Lung microvascular endothelial cell (primary cell): ENCODE measurements at regions not wholly inside any gene's neighbourhood (a gene's known extent, or its start where the extent isn't known, plus 50 kb on each side); places are given as distances from the start of the nearest gene placed in this dataset.
"Not testable (repeated sequence)": the region's sequence is repeated elsewhere in the genome, so short reads cannot be mapped to it uniquely, and the experiment has no call there.

Experiments used
- DNase-seq, 2 donors: peaks; one replicate each; pipeline versions ENCODE4 v3.0.0 to v3.0.0-alpha.2; 2010; ENCODE audit warnings: low read depth in 2 of 2

DNA sequence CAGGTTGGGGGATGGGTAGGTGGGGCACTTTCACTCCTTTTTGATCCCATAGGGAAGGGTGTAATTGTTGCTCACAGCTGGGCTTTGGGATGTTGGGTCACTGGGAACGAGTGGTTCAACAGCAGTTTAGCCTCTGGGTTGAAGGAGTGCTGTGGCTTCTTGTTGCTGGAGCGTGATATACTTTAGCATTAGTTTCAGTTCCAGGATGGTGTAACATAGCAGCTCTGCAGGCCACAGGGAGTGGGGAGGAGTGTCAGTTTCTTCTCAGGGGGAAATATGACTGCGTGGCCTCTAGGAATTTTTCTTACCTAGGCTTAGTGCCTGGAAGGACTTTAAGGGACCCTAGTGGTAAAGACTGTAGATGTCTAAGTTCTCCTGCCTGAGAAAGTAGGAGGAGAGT lies 1105.3 kb upstream of the TMPRSS15 start:
- no peak for DNase-seq

DNA sequence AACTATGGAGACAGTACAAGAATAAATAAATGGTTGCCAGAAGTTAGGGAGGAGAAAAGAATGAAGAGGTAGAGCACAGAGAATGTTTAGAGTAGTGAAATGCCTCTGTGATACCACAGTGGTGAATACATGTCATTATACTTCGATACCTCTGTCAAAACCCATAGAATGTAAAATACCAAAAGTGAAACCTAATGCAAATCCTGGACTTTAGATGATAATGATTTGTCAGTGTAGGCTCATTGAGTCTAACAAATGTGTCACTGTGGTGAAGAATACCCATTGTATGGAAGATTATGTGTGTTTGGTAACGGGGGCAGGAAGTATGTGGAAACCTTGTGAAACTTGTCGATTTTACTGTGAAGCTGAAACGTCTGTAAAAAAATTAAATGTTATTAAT lies 1106.5 kb upstream of the TMPRSS15 start:
- no peak for DNase-seq

DNA sequence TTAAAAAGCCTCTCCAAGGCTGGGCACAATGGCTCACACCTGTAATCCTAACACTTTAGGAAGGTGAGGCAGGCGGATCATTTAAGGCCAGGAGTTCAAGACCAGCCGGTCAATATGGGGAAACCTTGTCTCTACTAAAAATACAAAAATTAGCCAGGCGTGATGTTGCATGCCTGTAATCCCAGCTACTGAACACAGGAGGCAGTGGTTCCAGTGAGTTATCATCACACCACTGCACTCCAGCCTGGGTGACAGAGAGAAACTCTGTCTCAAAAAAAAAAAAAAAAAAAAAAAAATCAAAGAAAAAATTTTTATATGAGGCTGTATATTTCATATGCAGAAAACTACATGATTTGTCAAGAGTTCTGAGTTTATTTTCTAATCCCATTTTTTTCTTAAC lies 1107.1 kb upstream of the TMPRSS15 start:
- DNase-seq = no peak

DNA sequence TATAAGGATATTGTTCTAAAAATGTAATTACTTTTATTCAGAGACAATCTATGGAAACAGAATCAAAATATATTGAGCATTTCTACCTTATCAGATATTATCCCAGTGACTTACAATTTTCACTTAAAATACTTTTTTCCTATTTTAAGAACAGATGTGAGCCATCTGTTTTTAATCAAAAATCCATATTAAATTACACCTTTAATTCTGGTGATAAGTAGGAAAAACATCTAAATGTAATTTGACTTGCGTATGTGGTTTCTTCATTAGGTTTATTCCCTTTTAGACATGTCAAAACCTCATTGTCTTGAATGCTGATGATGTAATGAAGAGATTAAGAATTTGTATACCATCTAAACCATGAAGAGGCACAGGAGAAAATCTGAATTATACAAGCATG lies 1118.8 kb upstream of the TMPRSS15 start:
- no peak for DNase-seq

DNA sequence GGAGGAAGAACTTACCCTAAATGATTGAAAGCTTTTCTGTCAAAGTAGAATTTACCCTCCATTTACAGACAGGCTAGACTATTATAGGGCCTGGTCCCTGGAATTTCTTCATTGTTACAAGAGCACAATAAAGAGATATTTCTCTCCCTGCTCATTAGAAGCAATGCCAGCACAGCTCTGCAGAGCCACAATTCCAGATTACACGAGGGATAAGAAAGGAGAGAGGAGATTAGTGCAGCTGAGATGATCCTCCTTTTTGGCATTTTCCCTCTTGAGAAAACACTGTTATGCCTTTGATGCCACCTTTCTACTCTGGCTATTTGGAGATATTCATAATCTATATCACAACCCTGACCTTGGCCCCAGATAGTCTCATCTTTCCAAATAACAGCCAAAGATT lies 1119.5 kb upstream of the TMPRSS15 start:
- no peak for DNase-seq

DNA sequence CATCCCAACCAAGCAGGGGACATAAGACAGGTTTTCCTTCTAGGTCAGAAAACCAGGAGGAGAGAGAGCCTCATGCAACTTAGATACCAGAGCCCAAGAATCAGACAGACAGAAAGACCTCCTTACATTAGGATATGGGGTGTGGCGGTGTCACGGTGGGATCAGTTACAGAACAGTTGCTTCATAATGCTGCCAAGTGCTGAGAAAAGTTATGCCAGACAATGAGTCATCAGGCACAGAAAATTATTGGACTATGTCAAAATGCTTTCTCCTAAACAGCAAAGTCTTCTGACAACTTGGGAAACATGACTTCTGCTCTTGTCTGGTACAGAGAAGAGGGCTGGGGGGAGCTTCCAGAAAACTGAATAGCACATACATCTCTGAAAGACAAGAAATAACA lies 1120.2 kb upstream of the TMPRSS15 start:
- DNase-seq = no peak

DNA sequence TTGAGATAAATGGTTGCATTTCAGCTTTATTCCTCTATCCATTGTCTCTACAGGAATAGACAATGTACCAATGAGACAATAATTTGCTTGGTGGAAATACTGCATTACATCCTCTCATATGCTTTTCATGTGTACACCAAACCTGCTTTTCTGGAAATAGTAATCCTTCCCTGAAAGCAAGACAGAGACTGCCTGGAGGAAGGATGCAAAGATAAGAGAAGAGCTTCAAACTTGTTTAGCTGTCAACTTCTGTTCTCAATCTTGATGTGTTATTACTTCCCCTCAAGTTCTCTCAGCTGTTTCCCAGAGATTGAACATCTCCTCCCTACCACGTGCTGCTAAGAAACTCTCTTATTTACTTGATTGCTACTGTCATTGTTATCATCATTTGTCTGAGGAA lies 1125.4 kb upstream of the TMPRSS15 start:
- no peak for DNase-seq

DNA sequence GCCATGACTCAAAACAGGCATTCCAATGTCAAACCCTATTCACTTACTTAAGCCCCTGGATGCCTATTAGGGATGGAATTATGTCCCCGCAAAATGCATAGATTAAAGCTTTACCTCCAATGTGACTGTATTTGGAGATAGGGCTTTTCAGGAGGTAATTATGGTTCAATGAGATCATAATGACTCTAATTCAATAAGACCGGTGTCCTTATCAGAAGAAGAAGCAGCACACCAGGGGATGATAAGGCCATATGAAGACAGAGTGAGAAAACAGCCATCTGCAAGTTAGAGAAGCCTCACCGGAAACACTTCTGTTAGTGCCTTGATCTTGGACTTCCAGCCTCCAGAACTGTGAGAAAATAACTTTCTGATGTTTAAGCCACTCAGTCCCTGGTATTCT lies 1131.8 kb upstream of the TMPRSS15 start:
- no peak for DNase-seq

DNA sequence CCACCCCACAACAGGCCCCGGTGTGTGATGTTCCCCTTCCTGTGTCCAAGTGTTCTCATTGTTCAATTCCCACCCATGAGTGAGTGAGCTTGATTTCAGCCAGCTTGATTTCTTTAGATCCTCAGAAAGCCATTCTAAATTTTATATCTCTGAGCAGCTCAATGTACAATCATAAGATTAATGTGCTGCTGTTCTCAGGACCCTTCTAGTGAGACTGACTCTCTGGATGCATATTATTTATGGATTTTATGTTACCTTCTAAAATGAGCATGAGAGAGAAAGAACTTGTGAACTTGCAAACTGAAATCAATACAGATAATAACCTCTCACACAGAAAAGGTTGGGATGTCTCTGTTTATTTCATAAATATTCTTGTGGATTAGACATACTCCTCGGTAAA lies 1133.5 kb upstream of the TMPRSS15 start:
- no peak for DNase-seq

DNA sequence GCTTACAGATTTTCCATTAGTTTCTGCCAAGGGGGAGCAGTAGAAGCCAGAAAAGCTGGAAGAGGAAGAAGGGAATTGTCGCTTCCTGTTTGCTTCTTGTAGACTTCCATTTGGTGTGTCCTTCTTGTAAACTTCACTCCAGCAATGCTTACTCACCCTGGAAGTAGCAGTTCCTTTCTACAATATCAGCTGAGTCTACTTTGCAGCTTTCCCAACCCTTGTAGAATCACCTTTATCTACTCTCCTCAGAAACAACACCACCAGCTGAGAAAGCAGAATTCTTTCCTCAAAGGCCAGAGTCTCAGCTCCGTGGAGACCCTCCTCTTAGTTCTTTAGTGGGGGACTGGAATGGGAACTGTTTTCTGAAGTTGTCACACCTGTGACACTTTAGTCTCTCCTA lies 1136.7 kb upstream of the TMPRSS15 start:
- DNase-seq = no peak

DNA sequence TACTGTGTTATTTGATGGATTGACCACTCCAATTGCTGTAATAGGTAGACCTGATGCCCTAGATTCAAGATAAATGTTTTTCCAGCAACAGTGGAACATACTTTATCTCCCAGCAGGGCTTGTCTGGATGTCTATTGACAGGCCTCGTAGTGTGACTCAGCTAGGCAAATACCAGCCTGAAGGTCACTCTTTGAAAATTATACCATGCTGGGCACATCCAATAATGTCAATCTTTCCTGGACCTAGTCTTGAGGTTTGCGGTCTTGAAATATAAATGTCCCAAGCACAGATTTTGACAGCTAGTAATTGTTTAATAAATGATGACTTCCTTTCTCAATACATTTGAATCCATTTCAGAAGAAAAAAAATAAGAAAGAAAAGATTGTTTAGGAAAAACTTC lies 1138.0 kb upstream of the TMPRSS15 start:
- no peak for DNase-seq

DNA sequence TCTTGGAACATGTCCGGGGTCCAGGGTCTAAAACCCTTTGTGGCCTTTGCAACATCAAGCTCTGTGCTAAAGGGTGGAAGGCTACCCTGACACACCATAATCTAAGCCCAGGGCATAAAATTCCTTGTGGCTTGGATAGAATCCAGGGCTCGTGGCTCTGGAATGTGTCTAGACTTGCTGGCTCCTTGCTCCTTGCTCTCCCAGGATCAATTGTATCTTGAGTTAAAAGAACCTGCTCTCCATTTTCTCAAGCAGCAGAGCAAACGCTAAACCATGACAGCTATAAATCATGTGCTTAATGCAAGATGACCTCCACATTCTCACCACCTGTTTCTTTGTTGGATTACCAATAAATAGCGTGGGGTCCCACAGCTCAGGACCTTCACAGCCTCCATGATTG lies 1140.9 kb upstream of the TMPRSS15 start:
- not testable (repeated sequence) for DNase-seq

DNA sequence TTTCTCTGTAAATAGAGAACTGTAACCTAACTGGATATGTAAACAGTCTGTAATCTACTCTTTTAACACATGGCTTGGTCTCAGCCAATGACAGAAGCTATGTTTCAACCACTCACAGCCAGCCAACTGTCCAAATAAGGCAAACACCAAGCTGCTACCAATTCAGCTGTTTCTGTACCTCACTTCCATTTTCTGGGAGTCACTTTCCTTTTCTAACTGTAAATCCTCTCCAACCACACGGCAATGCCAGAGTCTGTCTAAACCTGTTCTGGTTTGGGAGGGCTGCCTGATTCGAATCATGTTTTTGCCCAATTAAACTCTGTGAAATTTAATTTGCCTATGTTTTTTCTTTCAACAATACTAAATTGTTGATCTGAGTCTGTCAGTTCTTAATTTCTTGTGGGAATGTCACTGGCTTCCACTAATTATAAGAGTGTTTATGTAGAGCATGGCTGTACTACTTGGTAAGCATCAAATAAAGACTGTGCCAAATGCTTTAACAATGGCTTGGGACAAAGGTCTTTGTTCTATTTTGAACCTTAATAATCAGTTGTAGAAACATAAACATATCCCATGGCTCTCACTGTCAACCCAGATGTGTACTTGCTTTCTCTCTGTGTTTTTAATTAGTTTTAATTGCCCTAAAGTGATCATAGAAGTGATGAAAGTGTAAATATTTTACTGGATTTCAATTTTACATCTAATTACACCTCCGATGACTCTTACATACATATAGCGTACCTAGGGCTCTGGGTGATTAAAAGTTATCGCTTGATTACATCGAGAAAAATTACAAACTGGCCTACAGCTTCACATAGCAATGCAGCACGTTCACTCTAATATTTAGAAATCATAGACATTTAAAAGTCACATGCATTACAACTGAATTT lies 1144.6 kb upstream of the TMPRSS15 start:
- no peak for DNase-seq

DNA sequence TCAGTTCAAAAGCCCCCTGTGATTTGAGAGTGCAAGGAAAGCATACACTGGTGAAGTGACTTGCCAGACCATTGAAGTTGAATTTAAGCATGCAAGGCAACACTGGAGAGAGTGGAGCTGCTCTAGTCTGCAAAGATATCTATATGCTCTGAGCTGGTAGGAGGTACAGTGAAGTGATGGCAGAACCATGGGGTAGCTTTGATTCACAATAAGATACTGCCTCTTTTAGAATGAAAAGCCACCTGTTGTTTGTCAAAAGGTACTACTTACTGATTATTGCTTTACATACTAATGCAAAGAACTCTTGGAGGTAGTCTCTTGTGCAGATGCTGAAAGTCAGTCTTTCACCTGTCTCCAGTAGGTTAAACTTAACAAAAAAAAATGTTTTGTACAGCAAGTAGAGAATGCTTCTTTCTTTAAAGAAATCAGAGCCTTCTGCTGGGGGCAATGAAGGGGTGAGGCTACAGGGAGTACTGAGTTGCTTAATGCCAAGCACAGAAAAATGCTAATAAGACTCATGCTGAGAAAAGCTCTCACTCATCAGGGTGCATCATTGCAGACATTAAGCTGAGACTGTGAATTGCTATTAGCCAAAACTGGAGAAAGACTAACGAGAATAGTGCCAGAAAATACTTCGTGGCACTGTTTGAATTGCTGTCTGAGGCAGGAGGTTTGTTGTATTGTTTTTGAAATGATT lies 1150.5 kb upstream of the TMPRSS15 start:
- DNase-seq = no peak

DNA sequence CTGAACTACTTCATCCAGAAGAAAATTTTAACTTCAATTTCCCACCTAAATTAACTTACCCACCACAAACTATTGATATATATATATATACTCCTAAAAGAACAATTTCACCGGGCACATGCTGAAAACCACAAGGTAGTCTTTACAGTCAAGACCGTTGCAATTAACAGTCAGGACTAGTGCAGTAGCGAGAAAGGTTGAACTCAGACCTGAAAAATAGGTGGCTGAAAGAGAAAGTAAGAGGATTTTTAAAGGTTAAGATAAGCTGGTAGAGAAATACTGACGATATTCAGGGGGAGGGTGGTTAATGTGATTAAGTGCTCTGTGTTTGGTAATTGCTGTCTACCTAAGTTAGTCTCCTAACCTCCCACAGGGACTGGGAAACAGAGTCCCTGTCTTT lies 1153.5 kb upstream of the TMPRSS15 start:
- DNase-seq = no peak

DNA sequence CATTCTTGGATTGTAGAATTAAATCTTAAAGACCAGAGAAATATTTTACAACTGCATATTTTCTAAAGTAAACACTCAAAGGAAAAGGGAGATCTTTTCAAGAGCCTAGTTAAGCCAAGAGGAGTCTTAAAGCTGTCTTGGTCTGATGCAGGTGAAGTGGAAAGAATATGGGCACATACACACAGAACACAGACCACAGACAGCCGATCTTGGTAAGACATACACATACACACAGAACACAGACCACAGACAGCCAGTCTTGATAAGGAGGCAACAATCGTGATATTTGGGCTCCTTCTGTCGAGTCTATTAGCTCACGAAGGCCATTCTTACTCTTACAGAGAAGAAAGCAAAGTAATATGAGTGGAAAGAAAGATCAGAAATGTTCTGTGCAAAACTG lies 1153.9 kb upstream of the TMPRSS15 start:
- DNase-seq = no peak

DNA sequence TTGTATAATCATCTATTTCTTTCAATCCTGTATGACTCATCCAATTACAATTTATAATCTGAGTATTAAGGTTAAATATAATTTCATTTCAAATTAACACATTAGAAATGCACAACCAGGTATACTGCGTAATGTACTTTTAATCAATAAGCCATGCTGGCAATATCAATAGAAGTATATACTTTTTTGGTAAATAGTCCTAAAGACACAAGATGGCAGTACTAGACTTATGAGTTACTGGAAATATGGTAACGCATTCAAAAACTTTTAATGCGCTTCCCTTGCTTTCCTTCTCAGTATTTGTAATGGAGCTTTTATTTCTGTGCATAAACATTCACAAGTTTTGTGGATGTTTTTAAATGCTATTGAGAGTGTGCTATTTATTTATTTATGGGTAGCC lies 1162.0 kb upstream of the TMPRSS15 start:
- DNase-seq = no peak

DNA sequence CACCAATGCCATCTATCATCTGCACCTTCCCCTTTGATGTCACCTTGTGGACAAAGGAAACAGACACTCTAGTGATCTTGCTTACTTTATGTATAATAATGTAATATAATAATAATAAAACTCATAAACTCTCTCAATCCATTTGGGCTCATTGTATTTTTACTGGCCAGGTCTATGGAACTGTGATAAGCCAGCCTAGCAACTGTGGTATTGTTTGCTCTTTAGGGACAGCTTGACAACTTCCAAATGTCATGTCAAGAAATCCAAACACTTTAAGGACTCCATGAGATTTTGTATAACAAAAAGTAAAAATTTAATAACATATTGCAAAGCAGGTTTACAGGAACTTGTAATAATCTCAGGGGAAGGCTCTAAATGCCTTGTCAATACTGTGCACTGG lies 1163.4 kb upstream of the TMPRSS15 start:
- DNase-seq = no peak

DNA sequence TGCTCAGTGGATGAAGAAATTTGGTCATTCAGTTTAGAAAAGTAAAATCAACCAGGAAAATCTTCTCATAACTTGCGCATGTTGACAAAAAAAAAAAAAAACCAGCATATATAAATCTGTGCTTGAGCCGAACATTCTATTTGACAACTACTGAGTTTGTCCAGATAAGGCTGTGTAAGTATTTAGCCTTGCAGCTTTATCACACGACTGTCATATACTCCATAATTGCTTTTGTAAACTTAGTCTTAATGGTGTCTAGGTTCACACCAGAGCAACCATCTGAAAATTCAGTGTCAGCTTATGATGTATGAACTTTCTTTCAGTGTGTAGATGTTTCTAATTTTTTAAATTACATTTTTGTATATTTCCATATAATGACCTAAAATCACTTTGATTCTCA lies 1173.8 kb upstream of the TMPRSS15 start:
- no peak for DNase-seq

DNA sequence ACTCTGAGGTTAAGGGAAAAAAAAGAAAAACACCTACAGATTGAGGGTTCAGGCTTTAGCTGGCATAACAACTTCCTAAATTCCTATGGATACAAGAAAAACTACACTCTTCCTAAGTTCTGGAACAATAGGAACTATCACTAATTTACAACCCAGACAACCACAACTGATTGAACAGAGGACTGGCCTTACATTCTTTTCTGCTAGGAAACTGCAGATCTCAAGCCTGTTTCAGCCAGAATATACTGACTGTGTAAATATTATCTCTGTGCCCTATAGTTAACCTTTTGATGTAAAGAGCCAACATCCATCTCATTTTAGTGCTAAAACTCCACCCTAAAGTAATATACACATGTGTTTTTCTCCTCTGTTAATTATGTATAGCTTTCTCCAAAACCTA lies 1186.5 kb upstream of the TMPRSS15 start:
- no peak for DNase-seq

DNA sequence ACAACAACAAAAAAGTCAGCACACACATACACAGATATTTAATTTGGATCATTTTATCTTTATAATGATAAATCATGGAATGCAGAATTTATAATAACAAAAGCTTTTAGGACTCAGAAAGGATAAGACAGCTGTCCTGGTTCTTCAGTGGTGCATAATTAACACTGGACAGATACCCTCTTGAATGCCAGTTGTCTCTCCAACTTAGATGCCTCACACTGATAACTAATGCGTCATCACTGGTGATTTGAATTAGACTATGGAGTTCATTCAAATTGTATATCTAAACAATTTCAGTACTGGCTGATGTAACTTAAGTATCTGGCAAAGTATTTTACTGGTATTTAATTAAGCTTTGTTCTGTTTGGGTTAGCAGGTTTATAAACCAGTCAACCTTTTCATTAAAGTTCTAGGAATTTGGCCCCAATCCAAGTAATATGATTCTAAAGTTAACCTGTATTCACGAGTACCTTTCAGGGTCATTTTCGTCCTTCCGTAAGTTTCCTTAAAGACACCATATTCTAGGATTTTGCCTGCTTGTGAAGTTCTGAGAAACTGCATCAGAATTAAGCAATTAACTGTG lies 1199.5 kb upstream of the TMPRSS15 start:
- DNase-seq = no peak

DNA sequence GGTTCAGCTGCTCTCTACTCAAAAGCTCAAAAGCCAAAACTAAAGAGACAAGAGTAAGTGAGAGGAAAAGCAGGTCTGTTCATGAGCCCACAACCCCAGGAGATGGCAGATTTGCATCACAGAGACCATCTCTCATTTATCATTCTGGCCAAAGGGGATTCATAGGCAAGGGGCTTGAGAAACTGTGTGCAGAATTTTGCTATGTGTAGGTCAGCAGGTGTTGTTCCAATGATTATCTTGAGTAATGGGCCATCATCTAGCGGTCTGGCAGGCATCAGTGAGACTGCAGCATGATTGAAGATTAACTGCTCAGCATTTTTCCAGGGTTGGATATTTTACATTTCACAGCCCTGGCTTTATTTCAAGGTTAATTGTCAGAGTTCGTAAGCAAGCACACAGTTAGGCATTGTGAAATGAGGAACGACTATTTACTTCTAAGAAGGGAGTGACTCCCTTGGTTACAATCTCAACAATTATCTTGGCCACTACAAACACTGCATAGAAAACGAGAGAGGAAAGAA lies 1204.6 kb upstream of the TMPRSS15 start:
- no peak for DNase-seq

DNA sequence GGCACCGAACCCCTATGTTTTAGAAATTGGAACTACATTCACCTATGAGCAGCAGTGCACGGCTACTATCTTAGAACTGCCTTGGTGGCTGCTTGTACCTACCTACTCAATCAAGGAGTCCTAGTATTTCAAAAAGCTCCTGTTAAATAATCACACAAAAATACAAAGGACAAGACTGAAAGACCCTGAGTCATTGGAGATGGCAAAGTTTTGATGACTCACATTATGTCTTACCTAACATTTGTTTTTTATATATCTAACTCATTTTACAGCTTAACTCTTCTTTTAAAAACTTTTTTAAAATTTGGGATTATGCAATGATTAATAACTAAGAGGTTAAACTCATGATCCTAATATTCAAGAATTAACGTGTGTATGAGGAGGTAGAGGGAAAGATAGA lies 1206.0 kb upstream of the TMPRSS15 start:
- DNase-seq = no peak
